ENCODE measurements at regions not wholly inside any gene's neighbourhood (a gene's known extent, or its start where the extent isn't known, plus 50 kb on each side); places are given as distances from the start of the nearest gene placed in this dataset.

- TF ChIP-seq, protein P1, sequence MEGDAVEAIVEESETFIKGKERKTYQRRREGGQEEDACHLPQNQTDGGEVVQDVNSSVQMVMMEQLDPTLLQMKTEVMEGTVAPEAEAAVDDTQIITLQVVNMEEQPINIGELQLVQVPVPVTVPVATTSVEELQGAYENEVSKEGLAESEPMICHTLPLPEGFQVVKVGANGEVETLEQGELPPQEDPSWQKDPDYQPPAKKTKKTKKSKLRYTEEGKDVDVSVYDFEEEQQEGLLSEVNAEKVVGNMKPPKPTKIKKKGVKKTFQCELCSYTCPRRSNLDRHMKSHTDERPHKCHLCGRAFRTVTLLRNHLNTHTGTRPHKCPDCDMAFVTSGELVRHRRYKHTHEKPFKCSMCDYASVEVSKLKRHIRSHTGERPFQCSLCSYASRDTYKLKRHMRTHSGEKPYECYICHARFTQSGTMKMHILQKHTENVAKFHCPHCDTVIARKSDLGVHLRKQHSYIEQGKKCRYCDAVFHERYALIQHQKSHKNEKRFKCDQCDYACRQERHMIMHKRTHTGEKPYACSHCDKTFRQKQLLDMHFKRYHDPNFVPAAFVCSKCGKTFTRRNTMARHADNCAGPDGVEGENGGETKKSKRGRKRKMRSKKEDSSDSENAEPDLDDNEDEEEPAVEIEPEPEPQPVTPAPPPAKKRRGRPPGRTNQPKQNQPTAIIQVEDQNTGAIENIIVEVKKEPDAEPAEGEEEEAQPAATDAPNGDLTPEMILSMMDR (IDR thresholded peaks at IDR 0.05), result no peak
- Mint-ChIP-seq H3K27me3 (peaks cover 4% of the 10 kb centered on the region), H3K4me1 (no peaks in the 10 kb centered on the region), H3K27ac (no peak overlapping the region), H3K4me3 (no peak overlapping the region), H3K36me3 (ENCODE audit: low read depth) (no peaks in the 10 kb centered on the region), H3K9me3 (no peaks in the 10 kb centered on the region)
- CTCF ChIA-PET, result no interaction called here
- DNase-seq (no peak), ATAC-seq (ENCODE audit: low read depth) (no peak)
- intact Hi-C loops (cut with micrococcal nuclease), result no loop called here
- POLR2A ChIA-PET, result no interaction called here
Observed at GRCh38 chr22:23513133-23513532, 67.0 kb downstream of the IGLL1 start.

DNA sequence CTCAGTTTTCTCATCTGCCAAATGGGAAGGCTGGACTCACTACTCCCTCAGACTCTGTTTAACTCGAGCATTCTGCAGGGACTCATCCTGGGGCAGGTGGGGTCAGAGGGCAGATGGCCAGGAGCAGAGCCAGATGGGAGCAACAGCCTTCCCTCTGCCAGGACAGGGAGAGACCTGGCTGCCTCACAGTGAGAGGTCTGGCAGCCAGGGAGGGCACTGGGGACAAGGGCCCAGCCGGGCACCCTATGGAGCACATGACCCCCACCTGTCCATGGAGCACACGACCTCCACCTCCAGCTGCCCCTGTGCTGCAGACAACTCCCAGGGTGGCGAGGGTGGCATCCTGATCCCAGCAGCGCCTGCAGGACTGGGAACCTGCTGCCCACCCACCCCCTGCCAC lies 67.4 kb downstream of the IGLL1 start:
- Mint-ChIP-seq H3K36me3 (ENCODE audit: low read depth) (no peaks in the 10 kb centered on the region), H3K9me3 (no peaks in the 10 kb centered on the region), H3K27me3 (peaks cover 4% of the 10 kb centered on the region), H3K4me1 (no peaks in the 10 kb centered on the region), H3K4me3 (no peak overlapping the region), H3K27ac (no peak overlapping the region)
- intact Hi-C loops (cut with micrococcal nuclease), result no loop called here
- ChIA-PET POLR2A (no interaction called here), CTCF (no interaction called here)
- ATAC-seq (ENCODE audit: low read depth) (no peak), DNase-seq (no peak)
- TF ChIP-seq, protein P1 (IDR thresholded peaks at IDR 0.05), result no peak

- Mint-ChIP-seq H3K4me1 (no peaks in the 10 kb centered on the region), H3K27me3 (peaks cover 7% of the 10 kb centered on the region), H3K4me3 (no peak overlapping the region), H3K27ac (no peak overlapping the region), H3K9me3 (no peaks in the 10 kb centered on the region), H3K36me3 (ENCODE audit: low read depth) (no peaks in the 10 kb centered on the region)
- CTCF ChIA-PET, result no interaction called here
- intact Hi-C loops (cut with micrococcal nuclease), result no loop called here
- POLR2A ChIA-PET, result interaction anchor here (0.5 kb wide), 2 partner anchors 339 to 643 kb away, joined by 3 to 4 read pairs; no protein-coding TSS in a partner anchor
- ATAC-seq (ENCODE audit: low read depth) (no peak), DNase-seq (no peak)
- TF ChIP-seq, protein P1 (IDR thresholded peaks at IDR 0.05), result no peak
Observed at GRCh38 chr22:23512348-23512705, 67.8 kb downstream of the IGLL1 start.

GRCh38 chr22:23511627-23512347 lies 68.3 kb downstream of the IGLL1 start:
- Mint-ChIP-seq H3K4me1 (no peaks in the 10 kb centered on the region), H3K36me3 (ENCODE audit: low read depth) (no peaks in the 10 kb centered on the region), H3K27ac (no peak overlapping the region), H3K9me3 (no peaks in the 10 kb centered on the region), H3K4me3 (no peak overlapping the region), H3K27me3 (peaks cover 12% of the 10 kb centered on the region)
- intact Hi-C loops (cut with micrococcal nuclease), result no loop called here
- no peak for DNase-seq
- POLR2A ChIA-PET, result interaction anchor here (0.5 kb wide), 2 partner anchors 340 to 644 kb away, joined by 3 to 4 read pairs; no protein-coding TSS in a partner anchor
- CTCF ChIA-PET, result no interaction called here
- no peak for ATAC-seq (ENCODE audit: low read depth)
- TF ChIP-seq, protein P1 (IDR thresholded peaks at IDR 0.05), result no peak

GRCh38 chr22:23509571-23510302 lies 70.4 kb downstream of the IGLL1 start:
- TF ChIP-seq, protein P1 (IDR thresholded peaks at IDR 0.05), result no peak
- Mint-ChIP-seq H3K4me3 (no peak overlapping the region), H3K9me3 (no peaks in the 10 kb centered on the region), H3K36me3 (ENCODE audit: low read depth) (no peaks in the 10 kb centered on the region), H3K27me3 (peaks cover 13% of the 10 kb centered on the region), H3K4me1 (peaks cover 1% of the 10 kb centered on the region), H3K27ac (no peak overlapping the region)
- POLR2A ChIA-PET, result interaction anchor here (0.7 kb wide), 1 partner anchor 763 kb away, joined by 4 read pairs; no protein-coding TSS in a partner anchor
- no peak for DNase-seq
- CTCF ChIA-PET, result no interaction called here
- intact Hi-C loops (cut with micrococcal nuclease), result no loop called here
- no peak for ATAC-seq (ENCODE audit: low read depth)

Measured in activated B cell treated with CpG ODN at 0.5 μM for 24 hours (primary cell).